ENCODE measurements at regions not wholly inside any gene's neighbourhood (a gene's known extent, or its start where the extent isn't known, plus 50 kb on each side); places are given as distances from the start of the nearest gene placed in this dataset.

DNA sequence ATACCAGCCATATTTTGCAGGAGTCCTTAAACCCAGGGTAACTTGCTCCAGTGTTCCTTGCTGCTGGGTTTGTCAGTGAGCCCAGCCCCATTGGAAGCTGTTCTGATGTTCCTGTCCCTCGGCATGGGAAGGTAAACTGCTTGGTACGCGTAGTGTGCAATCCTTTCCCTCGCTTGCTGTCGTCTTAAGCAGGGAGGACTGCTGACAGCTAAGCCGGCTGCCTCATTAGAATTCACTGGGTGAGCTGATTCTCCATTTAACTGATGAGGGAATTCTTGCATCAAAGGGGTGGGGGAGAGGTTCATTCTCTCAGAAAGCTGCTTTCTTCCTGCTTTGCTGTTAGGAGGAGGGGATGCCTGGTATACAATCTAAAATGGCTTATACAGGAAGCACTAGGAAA lies 164.6 kb downstream of the MID1IP1 start:
- H3K23ac ChIP-seq (ENCODE audit: low read length) = no peak overlapping the region
- no peak overlapping the region for H3K27ac ChIP-seq (ENCODE audit: low read depth, low read length)
- no peak overlapping the region for H3K4me2 ChIP-seq (ENCODE audit: low read length)
- H2BK5ac ChIP-seq (ENCODE audit: low read length) = no peak overlapping the region
- H3K56ac ChIP-seq (ENCODE audit: low read length) = peak overlapping the region; percentile 30
- no peaks in the 10 kb centered on the region for H3K36me3 ChIP-seq (ENCODE audit: control insufficient read depth, insufficient read depth, low read length)
- H3K4me1 ChIP-seq (ENCODE audit: control insufficient read depth, low read depth, low read length) = no peaks in the 10 kb centered on the region
- H2BK120ac ChIP-seq (ENCODE audit: low read depth, low read length) = no peak overlapping the region
- no peak overlapping the region for H4K8ac ChIP-seq (ENCODE audit: low read depth, low read length)
- H3K79me2 ChIP-seq (ENCODE audit: control insufficient read depth, insufficient read depth, low read length) = no peaks in the 10 kb centered on the region
- no peak overlapping the region for H3K4ac ChIP-seq (ENCODE audit: low read depth, low read length)
- no peak overlapping the region for H3K4me3 ChIP-seq (ENCODE audit: low read length)
- H2BK15ac ChIP-seq (replicated peaks; ENCODE audit: low read depth) = no peak overlapping the region
- H2AK5ac ChIP-seq (ENCODE audit: low read length) = no peak overlapping the region
- peak; percentile 23 for DNase-seq
- no peak overlapping the region for H3K9ac ChIP-seq (ENCODE audit: low read length)
- no peaks in the 10 kb centered on the region for H3K27me3 ChIP-seq (ENCODE audit: insufficient read depth, low read length, poor library complexity)
- no CpG with 5 or more reads among the region's 6 CpGs for WGBS (ENCODE audit: extremely low coverage, insufficient coverage, low lambda C conversion rate)
- H3K79me1 ChIP-seq (ENCODE audit: low read length) = no peaks in the 10 kb centered on the region
- no peak overlapping the region for H4K5ac ChIP-seq (ENCODE audit: low read length)
- H3K18ac ChIP-seq (ENCODE audit: low read length) = no peak overlapping the region

DNA sequence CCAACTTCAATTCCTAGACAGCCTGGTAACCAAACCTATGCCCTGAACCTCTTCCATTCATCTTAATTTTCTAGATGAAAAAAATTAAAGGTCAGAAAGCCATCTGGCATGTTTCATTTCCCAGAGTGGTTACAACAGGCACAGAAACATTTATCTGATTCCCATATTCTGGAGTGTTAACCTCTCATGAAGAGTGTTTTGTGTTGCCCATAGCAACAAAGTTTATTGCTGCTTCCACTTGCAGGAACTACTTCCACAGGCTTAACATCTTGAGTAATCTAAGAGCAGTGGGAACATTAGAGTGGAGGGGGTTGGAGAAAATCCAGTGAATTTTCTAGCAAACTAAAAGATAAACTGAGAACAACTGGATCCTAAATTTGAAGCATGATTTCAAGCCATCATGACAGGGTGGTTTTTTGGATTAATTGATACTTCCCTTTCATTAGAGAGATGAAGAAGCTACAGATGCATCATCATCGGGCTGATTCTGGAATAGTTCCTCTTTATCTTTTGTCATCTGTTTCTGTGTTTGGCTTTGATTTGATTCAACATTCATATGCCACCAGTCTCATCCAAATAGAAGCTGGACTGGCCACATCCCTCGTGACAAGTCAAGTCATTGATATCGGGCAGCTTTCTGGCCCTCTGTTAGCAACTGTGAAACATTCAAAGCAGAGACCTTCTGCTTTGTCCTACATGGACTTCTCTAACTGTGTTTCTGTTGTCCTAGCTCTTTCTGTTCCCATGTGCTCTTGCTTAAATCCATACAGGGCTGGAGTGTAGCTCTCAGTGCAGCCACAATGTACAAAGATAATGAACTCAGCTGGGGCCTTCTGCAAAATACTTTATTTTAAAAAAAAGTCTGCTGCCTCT lies 167.3 kb downstream of the MID1IP1 start:
- Histone ChIP-seq H2BK120ac (ENCODE audit: low read depth, low read length) (no peak overlapping the region), H4K8ac (ENCODE audit: low read depth, low read length) (no peak overlapping the region), H4K5ac (ENCODE audit: low read length) (no peak overlapping the region), H3K4me3 (ENCODE audit: low read length) (no peak overlapping the region), H2BK5ac (ENCODE audit: low read length) (no peak overlapping the region), H2AK5ac (ENCODE audit: low read length) (no peak overlapping the region), H3K23ac (ENCODE audit: low read length) (no peak overlapping the region), H3K9ac (ENCODE audit: low read length) (no peak overlapping the region), H2BK15ac (replicated peaks; ENCODE audit: low read depth) (no peak overlapping the region), H3K4me1 (ENCODE audit: control insufficient read depth, low read depth, low read length) (no peaks in the 10 kb centered on the region), H3K79me2 (ENCODE audit: control insufficient read depth, insufficient read depth, low read length) (no peaks in the 10 kb centered on the region), H3K27me3 (ENCODE audit: insufficient read depth, low read length, poor library complexity) (no peaks in the 10 kb centered on the region), H3K27ac (ENCODE audit: low read depth, low read length) (no peak overlapping the region), H3K4ac (ENCODE audit: low read depth, low read length) (no peak overlapping the region), H3K79me1 (ENCODE audit: low read length) (no peaks in the 10 kb centered on the region), H3K4me2 (ENCODE audit: low read length) (no peak overlapping the region), H3K18ac (ENCODE audit: low read length) (no peak overlapping the region), H3K56ac (ENCODE audit: low read length) (no peak overlapping the region), H3K36me3 (ENCODE audit: control insufficient read depth, insufficient read depth, low read length) (no peaks in the 10 kb centered on the region)
- WGBS (ENCODE audit: extremely low coverage, insufficient coverage, low lambda C conversion rate) = no CpG with 5 or more reads among the region's 3 CpGs
- DNase-seq = no peak

DNA sequence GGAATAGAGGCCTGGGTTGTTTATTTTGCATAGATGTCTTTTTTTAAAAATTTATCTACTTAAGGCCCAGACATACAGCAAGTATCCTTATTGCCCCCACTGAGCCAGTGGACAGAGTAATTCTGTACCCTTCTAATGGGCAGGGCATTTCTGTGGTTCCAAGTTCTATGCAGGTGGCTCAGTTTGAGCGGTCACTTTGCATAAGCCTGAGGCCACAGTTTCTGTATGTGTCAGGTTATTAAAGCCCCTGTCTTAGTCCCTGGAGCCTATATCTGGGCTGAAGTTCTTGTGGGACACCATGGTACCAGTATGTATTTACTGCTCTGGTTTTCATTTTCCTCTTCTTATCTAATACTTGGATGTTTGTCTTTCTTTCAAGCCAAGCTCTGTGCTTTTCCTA lies 168.8 kb downstream of the MID1IP1 start:
- no peak overlapping the region for H3K9ac ChIP-seq (ENCODE audit: low read length)
- WGBS (ENCODE audit: extremely low coverage, insufficient coverage, low lambda C conversion rate) = no CpG with 5 or more reads among the region's 1 CpG
- no peak overlapping the region for H3K4ac ChIP-seq (ENCODE audit: low read depth, low read length)
- H2AK5ac ChIP-seq (ENCODE audit: low read length) = no peak overlapping the region
- no peak overlapping the region for H3K56ac ChIP-seq (ENCODE audit: low read length)
- H3K4me3 ChIP-seq (ENCODE audit: low read length) = no peak overlapping the region
- H3K79me1 ChIP-seq (ENCODE audit: low read length) = no peaks in the 10 kb centered on the region
- no peaks in the 10 kb centered on the region for H3K27me3 ChIP-seq (ENCODE audit: insufficient read depth, low read length, poor library complexity)
- no peaks in the 10 kb centered on the region for H3K4me1 ChIP-seq (ENCODE audit: control insufficient read depth, low read depth, low read length)
- H2BK120ac ChIP-seq (ENCODE audit: low read depth, low read length) = no peak overlapping the region
- no peak overlapping the region for H4K8ac ChIP-seq (ENCODE audit: low read depth, low read length)
- H3K79me2 ChIP-seq (ENCODE audit: control insufficient read depth, insufficient read depth, low read length) = no peaks in the 10 kb centered on the region
- H3K23ac ChIP-seq (ENCODE audit: low read length) = no peak overlapping the region
- H4K5ac ChIP-seq (ENCODE audit: low read length) = no peak overlapping the region
- no peak overlapping the region for H2BK5ac ChIP-seq (ENCODE audit: low read length)
- no peak overlapping the region for H3K18ac ChIP-seq (ENCODE audit: low read length)
- no peak overlapping the region for H2BK15ac ChIP-seq (replicated peaks; ENCODE audit: low read depth)
- H3K36me3 ChIP-seq (ENCODE audit: control insufficient read depth, insufficient read depth, low read length) = no peaks in the 10 kb centered on the region
- no peak overlapping the region for H3K4me2 ChIP-seq (ENCODE audit: low read length)
- DNase-seq = no peak
- H3K27ac ChIP-seq (ENCODE audit: low read depth, low read length) = no peak overlapping the region

DNA sequence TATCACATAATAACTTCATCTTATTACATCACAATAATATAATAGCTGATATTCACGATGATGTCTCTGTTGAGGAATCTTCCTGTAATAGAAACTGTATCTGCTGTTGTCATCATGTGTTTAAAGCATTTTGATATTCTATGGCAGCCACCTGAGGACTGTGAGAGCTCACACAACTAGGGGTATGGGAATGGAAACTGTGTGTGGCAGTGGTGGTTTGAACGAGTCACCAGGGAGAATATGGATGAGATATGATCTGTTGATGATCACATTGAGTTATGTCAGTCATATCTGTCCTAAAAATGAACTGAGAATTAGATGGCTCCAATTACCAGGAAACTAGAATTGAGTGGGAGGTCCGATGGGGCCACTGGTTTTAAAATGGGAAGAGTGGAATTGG lies 169.6 kb downstream of the MID1IP1 start:
- H2BK15ac ChIP-seq (replicated peaks; ENCODE audit: low read depth) = no peak overlapping the region
- no peak overlapping the region for H3K4me2 ChIP-seq (ENCODE audit: low read length)
- DNase-seq = no peak
- no peaks in the 10 kb centered on the region for H3K4me1 ChIP-seq (ENCODE audit: control insufficient read depth, low read depth, low read length)
- no peak overlapping the region for H2BK120ac ChIP-seq (ENCODE audit: low read depth, low read length)
- WGBS (ENCODE audit: extremely low coverage, insufficient coverage, low lambda C conversion rate) = no CpG with 5 or more reads among the region's 3 CpGs
- H3K36me3 ChIP-seq (ENCODE audit: control insufficient read depth, insufficient read depth, low read length) = no peaks in the 10 kb centered on the region
- no peak overlapping the region for H3K56ac ChIP-seq (ENCODE audit: low read length)
- no peak overlapping the region for H3K18ac ChIP-seq (ENCODE audit: low read length)
- no peak overlapping the region for H3K4me3 ChIP-seq (ENCODE audit: low read length)
- no peak overlapping the region for H4K8ac ChIP-seq (ENCODE audit: low read depth, low read length)
- H2AK5ac ChIP-seq (ENCODE audit: low read length) = no peak overlapping the region
- H3K23ac ChIP-seq (ENCODE audit: low read length) = no peak overlapping the region
- H2BK5ac ChIP-seq (ENCODE audit: low read length) = no peak overlapping the region
- no peak overlapping the region for H4K5ac ChIP-seq (ENCODE audit: low read length)
- H3K79me1 ChIP-seq (ENCODE audit: low read length) = no peaks in the 10 kb centered on the region
- no peak overlapping the region for H3K27ac ChIP-seq (ENCODE audit: low read depth, low read length)
- no peak overlapping the region for H3K9ac ChIP-seq (ENCODE audit: low read length)
- no peaks in the 10 kb centered on the region for H3K27me3 ChIP-seq (ENCODE audit: insufficient read depth, low read length, poor library complexity)
- no peaks in the 10 kb centered on the region for H3K79me2 ChIP-seq (ENCODE audit: control insufficient read depth, insufficient read depth, low read length)
- no peak overlapping the region for H3K4ac ChIP-seq (ENCODE audit: low read depth, low read length)

DNA sequence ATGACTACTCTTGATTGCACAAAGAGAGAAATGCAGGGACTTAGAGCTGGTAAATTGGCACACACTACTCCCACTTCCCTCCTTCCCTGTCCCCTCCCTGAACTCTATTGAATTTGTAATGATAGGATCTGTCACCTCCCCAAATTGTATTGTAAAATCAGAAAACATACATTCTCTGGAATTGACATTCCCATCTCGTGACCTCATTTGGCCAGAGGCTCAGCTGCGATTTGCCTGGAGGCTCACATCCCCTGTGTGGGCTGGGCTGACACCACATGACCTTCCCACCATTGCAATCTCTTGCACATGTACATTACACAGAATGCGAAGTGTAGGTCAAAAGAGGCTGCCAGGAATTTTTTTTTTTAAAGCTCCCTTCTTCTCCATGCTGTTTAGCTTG lies 172.1 kb downstream of the MID1IP1 start:
- no peak overlapping the region for H2AK5ac ChIP-seq (ENCODE audit: low read length)
- no peak overlapping the region for H3K27ac ChIP-seq (ENCODE audit: low read depth, low read length)
- H3K18ac ChIP-seq (ENCODE audit: low read length) = no peak overlapping the region
- H3K56ac ChIP-seq (ENCODE audit: low read length) = no peak overlapping the region
- no peak overlapping the region for H2BK5ac ChIP-seq (ENCODE audit: low read length)
- WGBS (ENCODE audit: extremely low coverage, insufficient coverage, low lambda C conversion rate) = no CpG with 5 or more reads among the region's 3 CpGs
- H3K4me3 ChIP-seq (ENCODE audit: low read length) = no peak overlapping the region
- no peak overlapping the region for H2BK15ac ChIP-seq (replicated peaks; ENCODE audit: low read depth)
- no peaks in the 10 kb centered on the region for H3K27me3 ChIP-seq (ENCODE audit: insufficient read depth, low read length, poor library complexity)
- no peaks in the 10 kb centered on the region for H3K4me1 ChIP-seq (ENCODE audit: control insufficient read depth, low read depth, low read length)
- H4K8ac ChIP-seq (ENCODE audit: low read depth, low read length) = no peak overlapping the region
- H2BK120ac ChIP-seq (ENCODE audit: low read depth, low read length) = no peak overlapping the region
- no peak overlapping the region for H3K4ac ChIP-seq (ENCODE audit: low read depth, low read length)
- no peak overlapping the region for H3K4me2 ChIP-seq (ENCODE audit: low read length)
- H3K9ac ChIP-seq (ENCODE audit: low read length) = no peak overlapping the region
- no peaks in the 10 kb centered on the region for H3K79me1 ChIP-seq (ENCODE audit: low read length)
- peak; percentile 23 for DNase-seq
- no peaks in the 10 kb centered on the region for H3K36me3 ChIP-seq (ENCODE audit: control insufficient read depth, insufficient read depth, low read length)
- H4K5ac ChIP-seq (ENCODE audit: low read length) = no peak overlapping the region
- H3K79me2 ChIP-seq (ENCODE audit: control insufficient read depth, insufficient read depth, low read length) = no peaks in the 10 kb centered on the region
- H3K23ac ChIP-seq (ENCODE audit: low read length) = no peak overlapping the region

DNA sequence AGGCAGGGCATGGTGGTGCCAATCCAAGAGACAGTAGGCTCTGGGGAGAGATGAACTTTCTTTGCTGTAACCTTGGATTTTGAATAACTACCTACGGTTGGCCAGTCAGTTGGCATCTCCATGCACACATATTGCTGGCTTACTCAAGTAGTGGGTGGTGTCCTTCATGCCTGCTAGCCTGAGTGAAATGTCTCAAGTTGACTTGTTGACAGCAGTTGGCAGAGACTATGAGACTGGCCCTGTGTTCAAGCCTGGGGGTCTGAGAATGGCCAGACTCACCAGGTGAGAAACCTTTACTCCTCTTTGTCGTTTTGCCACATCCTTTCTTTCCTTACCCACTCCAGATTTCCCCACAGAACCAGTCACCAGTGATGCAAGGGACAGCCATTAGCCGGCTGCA lies 173.3 kb downstream of the MID1IP1 start:
- H4K5ac ChIP-seq (ENCODE audit: low read length) = no peak overlapping the region
- no peak overlapping the region for H3K23ac ChIP-seq (ENCODE audit: low read length)
- no peak overlapping the region for H2BK15ac ChIP-seq (replicated peaks; ENCODE audit: low read depth)
- no peak overlapping the region for H3K27ac ChIP-seq (ENCODE audit: low read depth, low read length)
- H4K8ac ChIP-seq (ENCODE audit: low read depth, low read length) = no peak overlapping the region
- no peak overlapping the region for H2AK5ac ChIP-seq (ENCODE audit: low read length)
- no peak overlapping the region for H3K18ac ChIP-seq (ENCODE audit: low read length)
- no peak overlapping the region for H3K4me2 ChIP-seq (ENCODE audit: low read length)
- H2BK5ac ChIP-seq (ENCODE audit: low read length) = no peak overlapping the region
- no peaks in the 10 kb centered on the region for H3K79me2 ChIP-seq (ENCODE audit: control insufficient read depth, insufficient read depth, low read length)
- no CpG with 5 or more reads among the region's 3 CpGs for WGBS (ENCODE audit: extremely low coverage, insufficient coverage, low lambda C conversion rate)
- no peak overlapping the region for H3K56ac ChIP-seq (ENCODE audit: low read length)
- no peaks in the 10 kb centered on the region for H3K36me3 ChIP-seq (ENCODE audit: control insufficient read depth, insufficient read depth, low read length)
- no peaks in the 10 kb centered on the region for H3K4me1 ChIP-seq (ENCODE audit: control insufficient read depth, low read depth, low read length)
- H3K79me1 ChIP-seq (ENCODE audit: low read length) = no peaks in the 10 kb centered on the region
- no peak overlapping the region for H3K9ac ChIP-seq (ENCODE audit: low read length)
- no peak overlapping the region for H3K4ac ChIP-seq (ENCODE audit: low read depth, low read length)
- no peaks in the 10 kb centered on the region for H3K27me3 ChIP-seq (ENCODE audit: insufficient read depth, low read length, poor library complexity)
- no peak overlapping the region for H3K4me3 ChIP-seq (ENCODE audit: low read length)
- H2BK120ac ChIP-seq (ENCODE audit: low read depth, low read length) = no peak overlapping the region
- no peak for DNase-seq
